ENCODE measurements at regions not wholly inside any gene's neighbourhood (a gene's known extent, or its start where the extent isn't known, plus 50 kb on each side); places are given as distances from the start of the nearest gene placed in this dataset.

GRCh38 chr12:24728366-24728765 is 220.5 kb downstream of the BCAT1 start:
- peaks cover 13% of the 10 kb centered on the region for H3K36me3 Mint-ChIP-seq
- peaks cover 5% of the 10 kb centered on the region for H3K4me1 ChIP-seq
- TF ChIP-seq EZH2phosphoT487 (IDR thresholded peaks at IDR 0.05) (no peak), CTCF (IDR thresholded peaks at IDR 0.05) (peak; percentile 69)

GRCh38 chr12:24725616-24726015 is 223.3 kb downstream of the BCAT1 start:
- Histone ChIP-seq H3K27ac (no peak overlapping the region), H3K9me3 (ENCODE audit: low read depth) (no peaks in the 10 kb centered on the region), H3K4me3 (no peak overlapping the region), H3K27me3 (no peaks in the 10 kb centered on the region), H4K20me1 (ENCODE audit: low read depth) (no peaks in the 10 kb centered on the region), H3K79me2 (ENCODE audit: low read depth) (no peaks in the 10 kb centered on the region), H3K36me3 (no peaks in the 10 kb centered on the region), H3K4me2 (no peak overlapping the region), H3F3A (ENCODE audit: low read depth) (no peaks in the 10 kb centered on the region), H3K9ac (no peak overlapping the region), H2AFZ (replicated peaks) (no peak overlapping the region), H3K4me1 (peaks cover 5% of the 10 kb centered on the region)
- peaks cover 19% of the 10 kb centered on the region for H3K36me3 Mint-ChIP-seq
- H3K4me1 Mint-ChIP-seq = peaks cover 7% of the 10 kb centered on the region
- no peak for TF ChIP-seq CTCF (IDR thresholded peaks at IDR 0.05)
- H3K9me3 Mint-ChIP-seq = peaks cover 29% of the 10 kb centered on the region
- DNase-seq (ENCODE audit: low spot score) = no peak
- no peaks in the 10 kb centered on the region for H3K27me3 Mint-ChIP-seq (ENCODE audit: insufficient read depth, low read depth)
- no peak overlapping the region for H3K4me3 Mint-ChIP-seq
- H3K27ac Mint-ChIP-seq = peak overlapping the region; percentile 64

More at GRCh38 chr12:24728366-24728765, 220.5 kb downstream of the BCAT1 start:
- Histone ChIP-seq H2AFZ (replicated peaks) (no peak overlapping the region), H3K79me2 (ENCODE audit: low read depth) (no peaks in the 10 kb centered on the region), H3K4me3 (no peak overlapping the region), H3K36me3 (no peaks in the 10 kb centered on the region), H3K9me3 (ENCODE audit: low read depth) (no peaks in the 10 kb centered on the region), H3F3A (ENCODE audit: low read depth) (no peaks in the 10 kb centered on the region), H3K4me2 (no peak overlapping the region), H3K27ac (no peak overlapping the region), H3K27me3 (no peaks in the 10 kb centered on the region), H4K20me1 (ENCODE audit: low read depth) (no peaks in the 10 kb centered on the region), H3K9ac (no peak overlapping the region)
- DNase-seq (ENCODE audit: low spot score) = peak; percentile 30
- Mint-ChIP-seq H3K27me3 (ENCODE audit: insufficient read depth, low read depth) (no peaks in the 10 kb centered on the region), H3K27ac (no peak overlapping the region), H3K4me1 (peaks cover 13% of the 10 kb centered on the region), H3K9me3 (peaks cover 15% of the 10 kb centered on the region), H3K4me3 (no peak overlapping the region)

- Mint-ChIP-seq H3K9me3 (peaks cover 33% of the 10 kb centered on the region), H3K27me3 (ENCODE audit: insufficient read depth, low read depth) (no peaks in the 10 kb centered on the region), H3K4me3 (no peak overlapping the region), H3K36me3 (peaks cover 21% of the 10 kb centered on the region), H3K4me1 (peaks cover 7% of the 10 kb centered on the region), H3K27ac (peak overlapping the region; percentile 48)
- Histone ChIP-seq H3K27ac (no peak overlapping the region), H4K20me1 (ENCODE audit: low read depth) (no peaks in the 10 kb centered on the region), H3K4me3 (no peak overlapping the region), H3K79me2 (ENCODE audit: low read depth) (no peaks in the 10 kb centered on the region), H3K9ac (no peak overlapping the region), H3K4me2 (no peak overlapping the region), H2AFZ (replicated peaks) (no peak overlapping the region), H3F3A (ENCODE audit: low read depth) (no peaks in the 10 kb centered on the region), H3K4me1 (peaks cover 5% of the 10 kb centered on the region), H3K36me3 (no peaks in the 10 kb centered on the region), H3K9me3 (ENCODE audit: low read depth) (no peaks in the 10 kb centered on the region), H3K27me3 (no peaks in the 10 kb centered on the region)
- no peak for DNase-seq (ENCODE audit: low spot score)
- TF ChIP-seq CTCF (IDR thresholded peaks at IDR 0.05) = no peak
- TF ChIP-seq EZH2phosphoT487 (IDR thresholded peaks at IDR 0.05) = no peak
- TF ChIP-seq EZH2 (IDR thresholded peaks at IDR 0.05) = no peak
Measured at GRCh38 chr12:24724814-24725213, 224.1 kb downstream of the BCAT1 start.

GRCh38 chr12:24723759-24724158 is 225.1 kb downstream of the BCAT1 start:
- no peak overlapping the region for H3K4me3 Mint-ChIP-seq

More at GRCh38 chr12:24723759-24724158, 225.1 kb downstream of the BCAT1 start:
- Mint-ChIP-seq H3K4me1 (peaks cover 9% of the 10 kb centered on the region), H3K27ac (peak overlapping the region; percentile 25), H3K27me3 (ENCODE audit: insufficient read depth, low read depth) (peaks cover 4% of the 10 kb centered on the region), H3K9me3 (peaks cover 30% of the 10 kb centered on the region), H3K36me3 (peaks cover 19% of the 10 kb centered on the region)
- Histone ChIP-seq H3K9ac (no peak overlapping the region), H2AFZ (replicated peaks) (no peak overlapping the region), H3K27ac (no peak overlapping the region), H3K27me3 (no peaks in the 10 kb centered on the region), H4K20me1 (ENCODE audit: low read depth) (no peaks in the 10 kb centered on the region), H3K4me1 (peaks cover 5% of the 10 kb centered on the region), H3K79me2 (ENCODE audit: low read depth) (no peaks in the 10 kb centered on the region), H3K4me3 (no peak overlapping the region), H3K4me2 (no peak overlapping the region), H3K36me3 (no peaks in the 10 kb centered on the region), H3F3A (ENCODE audit: low read depth) (no peaks in the 10 kb centered on the region), H3K9me3 (ENCODE audit: low read depth) (no peaks in the 10 kb centered on the region)
- TF ChIP-seq EZH2phosphoT487 (IDR thresholded peaks at IDR 0.05) = no peak
- no peak for TF ChIP-seq CTCF (IDR thresholded peaks at IDR 0.05)
- TF ChIP-seq EZH2 (IDR thresholded peaks at IDR 0.05) = no peak
- DNase-seq (ENCODE audit: low spot score) = no peak

All from neural progenitor cell (in vitro differentiated cells).